ENCODE measurements at regions not wholly inside any gene's neighbourhood (a gene's known extent, or its start where the extent isn't known, plus 50 kb on each side); places are given as distances from the start of the nearest gene placed in this dataset.

GRCh38 chr10:131013281-131013912 is 298.1 kb downstream of the TCERG1L start:
- TF ChIP-seq CTCF (conservative IDR thresholded peaks at IDR 0.05; ENCODE audit: low read depth, low read length) (no peak), EZH2 (IDR thresholded peaks at IDR 0.05; ENCODE audit: borderline replicate concordance, low read depth, low read length, poor library complexity, severe bottlenecking) (no peak)

All from A673 (cell line).